Psoas muscle (tissue), 7 donors: ENCODE measurements at regions not wholly inside any gene's neighbourhood (a gene's known extent, or its start where the extent isn't known, plus 50 kb on each side); places are given as distances from the start of the nearest gene placed in this dataset.

Experiments
- ATAC-seq, 4 donors: fragments of 200-7000 bp; cut with Tn5 transposase; one replicate each; pipeline ENCODE4 v1.9.1; 2020; ENCODE audit warnings: moderate library complexity in 3 of 4, mild to moderate bottlenecking in 2 of 4
- DNase-seq, 2 donors: peaks; one replicate each; pipeline ENCODE4 v3.0.0-alpha.2; 2020
- H3K27ac ChIP-seq: fragments of 200-600 bp; one replicate; pipeline ENCODE4 v1.8.0; 2022
- H3K27me3 ChIP-seq, 3 donors: fragments of 200-600 bp in 1 of 3; one replicate each; pipeline versions ENCODE4 v1.6.1 to v1.8.0; 2013 to 2022; ENCODE audit warnings: low read length in 2 of 3, mild to moderate bottlenecking in 2 of 3, moderate library complexity in 1 of 3; ENCODE audit not compliant: insufficient read depth in 3 of 3
- H3K36me3 ChIP-seq, 2 donors: fragments of 200-600 bp in 1 of 2; one replicate each; pipeline versions ENCODE4 v1.6.1 to v1.8.0; 2013 to 2022; ENCODE audit warnings: low read depth in 1 of 2, mild to moderate bottlenecking in 1 of 2, moderate library complexity in 1 of 2; ENCODE audit not compliant: insufficient read depth in 1 of 2
- H3K4me1 ChIP-seq: fragments of 200-600 bp; one replicate; pipeline ENCODE4 v1.8.0; 2022
- H3K4me3 ChIP-seq: fragments of 200-600 bp; one replicate; pipeline ENCODE4 v1.8.0; 2022; ENCODE audit warnings: mild to moderate bottlenecking
- H3K9me3 ChIP-seq: fragments of 200-600 bp; one replicate; pipeline ENCODE4 v1.8.0; 2022
- CTCF ChIP-seq: fragments of 200-600 bp; IDR thresholded peaks from one replicate; pipeline ENCODE4 v1.8.0; 2022; ENCODE audit warnings: antibody characterized with exemption
- WGBS, 3 donors: extraction: QIAGEN DNeasy Blood & Tissue Kit; methylation state at CpG; one replicate each; pipeline versions ENCODE4 v1.1.6 to v1.1.7; 2013; 5-methylcytosine and 5-hydroxymethylcytosine counted together
- intact Hi-C, 2 donors: fragments of 100-400 bp; cut with DNase I; formaldehyde crosslinking; loops; one replicate each; pipeline versions ENCODE4 v1.11.0 to v1.14.2; 2022
- donor health status: healthy with polysubstance abuse.
- donor health status: DM: no; HTN: no; CAD: no; lungs with moderate emphysema.
- donor health status: Bipolar disorder and iron deficiency.
- donor health status: healthy.
- donor health status: DM: yes; HTN: yes; CAD: no.
- donor health status: DM: no; HTN: no; CAD: no.
- donor health status: DM: yes; HTN: yes; CAD: no.

- DNase-seq (no peak), ATAC-seq (no peak)
- no peak for TF ChIP-seq CTCF
- WGBS, 3 donors, result 71 to 75% (median 74%) methylated on average over 5 of the region's 5 CpGs
- no peak overlapping the region for H3K4me3 ChIP-seq
- H3K36me3 ChIP-seq, result no peaks in the 10 kb centered on the region
- H3K4me1 ChIP-seq, result no peaks in the 10 kb centered on the region
- no peak overlapping the region for H3K27ac ChIP-seq
- H3K9me3 ChIP-seq, result no peaks in the 10 kb centered on the region
- intact Hi-C loops, result no loop called here
- no peaks in the 10 kb centered on the region for H3K27me3 ChIP-seq
Observed at GRCh38 chr5:90338712-90339372, 70.7 kb downstream of the CETN3 start.

GRCh38 chr5:90337449-90338052, 72.0 kb downstream of the CETN3 start:
- 67 to 78% (median 70%) methylated on average over 5 of the region's 5 CpGs for WGBS, 3 donors

GRCh38 chr5:90336752-90337151, 72.8 kb downstream of the CETN3 start:
- H3K9me3 ChIP-seq, result no peaks in the 10 kb centered on the region
- no peak overlapping the region for H3K4me3 ChIP-seq
- no peak overlapping the region for H3K27ac ChIP-seq
- intact Hi-C loops, result no loop called here
- H3K4me1 ChIP-seq, result no peaks in the 10 kb centered on the region
- no peak for TF ChIP-seq CTCF
- H3K36me3 ChIP-seq, result no peaks in the 10 kb centered on the region
- H3K27me3 ChIP-seq, result no peaks in the 10 kb centered on the region
- no peak for DNase-seq
- ATAC-seq, result no peak

More at GRCh38 chr5:90337449-90338052, 72.0 kb downstream of the CETN3 start:
- Histone ChIP-seq H3K27ac (no peak overlapping the region), H3K4me1 (no peaks in the 10 kb centered on the region), H3K36me3 (no peaks in the 10 kb centered on the region), H3K27me3 (no peaks in the 10 kb centered on the region), H3K4me3 (no peak overlapping the region), H3K9me3 (no peaks in the 10 kb centered on the region)
- intact Hi-C loops, result no loop called here
- no peak for DNase-seq
- no peak for TF ChIP-seq CTCF
- ATAC-seq, result no peak

- ATAC-seq (no peak), DNase-seq (no peak)
- intact Hi-C loops, result no loop called here
- H3K4me1 ChIP-seq, result no peaks in the 10 kb centered on the region
- no peak for TF ChIP-seq CTCF
- no peak overlapping the region for H3K27ac ChIP-seq
- H3K36me3 ChIP-seq, result no peaks in the 10 kb centered on the region
- no peak overlapping the region for H3K4me3 ChIP-seq
- H3K27me3 ChIP-seq, result no peaks in the 10 kb centered on the region
- no peaks in the 10 kb centered on the region for H3K9me3 ChIP-seq
- WGBS, 3 donors, result 17 to 30% (median 23%) methylated on average over 1 of the region's 1 CpG
Observed at GRCh38 chr5:90334741-90335140, 74.8 kb downstream of the CETN3 start.

- no peak overlapping the region for H3K27ac ChIP-seq
- WGBS, 3 donors, result 89 to 100% (median 97%) methylated on average over 1 of the region's 1 CpG
- H3K27me3 ChIP-seq, result no peaks in the 10 kb centered on the region
- ATAC-seq (no peak), DNase-seq (no peak)
- no peaks in the 10 kb centered on the region for H3K9me3 ChIP-seq
- no peak overlapping the region for H3K4me3 ChIP-seq
- TF ChIP-seq CTCF, result no peak
- intact Hi-C loops, result no loop called here
- no peaks in the 10 kb centered on the region for H3K36me3 ChIP-seq
- H3K4me1 ChIP-seq, result no peaks in the 10 kb centered on the region
Observed at GRCh38 chr5:90329911-90330310, 79.6 kb downstream of the CETN3 start.
